ENCODE measurements at regions not wholly inside any gene's neighbourhood (a gene's known extent, or its start where the extent isn't known, plus 50 kb on each side); places are given as distances from the start of the nearest gene placed in this dataset.

DNA sequence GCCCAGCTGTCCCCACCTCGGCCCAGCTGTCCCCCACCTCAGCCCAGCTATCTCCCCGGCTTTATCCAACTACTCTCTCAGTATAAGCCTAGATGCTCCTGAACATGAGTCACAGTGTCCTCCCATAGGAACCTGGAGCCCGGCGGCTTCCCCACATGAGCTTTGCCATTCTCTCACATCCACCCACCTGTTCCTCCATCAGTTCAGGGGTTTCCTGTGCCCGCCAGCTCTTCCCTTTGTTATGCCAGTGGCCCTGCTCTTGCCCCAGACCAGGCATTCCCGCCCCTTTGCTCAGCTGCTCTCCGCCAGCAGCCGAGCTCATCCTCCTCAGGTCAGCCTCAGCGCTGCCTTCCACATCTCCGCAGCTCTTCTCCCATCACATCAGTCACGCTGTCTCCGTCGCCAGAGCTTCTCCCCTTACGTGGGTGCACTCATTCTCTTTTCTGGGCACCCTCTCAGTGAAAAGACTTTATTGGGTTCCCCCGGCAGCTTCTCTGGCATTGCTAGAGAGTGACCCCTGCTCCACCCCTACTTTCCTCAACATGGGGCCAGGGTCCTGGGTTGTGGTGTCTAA, 89.5 kb upstream of the CSF3R start:
- DNase-seq, result no peak

DNA sequence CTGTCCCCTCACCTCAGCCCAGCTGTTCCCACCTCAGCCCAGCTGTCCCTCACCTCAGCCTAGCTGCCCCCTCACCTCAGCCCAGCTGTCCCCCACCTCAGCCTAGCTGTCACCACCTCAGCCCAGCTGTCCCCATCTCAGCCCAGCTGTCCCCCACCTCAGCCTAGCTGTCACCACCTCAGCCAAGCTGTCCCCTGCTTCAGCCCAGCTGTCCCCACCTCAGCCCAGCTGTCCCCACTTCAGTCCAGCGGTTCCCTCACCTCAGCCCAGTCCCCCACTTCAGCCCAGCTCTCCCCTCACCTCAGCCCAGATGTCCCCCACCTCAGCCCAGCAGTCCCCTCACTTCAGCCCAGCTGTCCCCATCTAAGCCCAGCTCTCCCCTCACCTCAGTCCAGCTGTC, 88.4 kb upstream of the CSF3R start:
- no peak for DNase-seq

- no peak for DNase-seq
These were observed 87.9 kb upstream of the CSF3R start for GRCh38 chr1:36570478-36571060.

DNA sequence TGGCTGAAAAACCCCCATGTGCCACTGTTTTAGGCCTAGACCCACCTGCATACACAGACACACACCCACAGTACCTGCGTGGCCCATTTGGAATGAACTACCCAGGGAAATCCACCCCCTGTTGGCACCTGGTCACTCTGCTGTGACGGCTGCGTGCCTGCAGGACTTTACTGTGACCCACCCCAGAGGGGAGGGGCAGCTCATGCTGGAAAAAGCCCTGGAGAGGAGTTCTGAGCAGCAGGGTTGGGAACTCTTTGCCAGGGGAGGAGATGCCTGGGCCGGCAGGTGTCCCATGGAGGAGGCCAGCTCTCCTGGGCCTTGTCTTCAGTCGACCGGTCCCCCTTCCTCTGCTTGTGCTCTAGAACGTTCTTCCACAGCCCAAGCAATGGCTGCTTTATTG, 87.3 kb upstream of the CSF3R start:
- DNase-seq, result no peak

DNA sequence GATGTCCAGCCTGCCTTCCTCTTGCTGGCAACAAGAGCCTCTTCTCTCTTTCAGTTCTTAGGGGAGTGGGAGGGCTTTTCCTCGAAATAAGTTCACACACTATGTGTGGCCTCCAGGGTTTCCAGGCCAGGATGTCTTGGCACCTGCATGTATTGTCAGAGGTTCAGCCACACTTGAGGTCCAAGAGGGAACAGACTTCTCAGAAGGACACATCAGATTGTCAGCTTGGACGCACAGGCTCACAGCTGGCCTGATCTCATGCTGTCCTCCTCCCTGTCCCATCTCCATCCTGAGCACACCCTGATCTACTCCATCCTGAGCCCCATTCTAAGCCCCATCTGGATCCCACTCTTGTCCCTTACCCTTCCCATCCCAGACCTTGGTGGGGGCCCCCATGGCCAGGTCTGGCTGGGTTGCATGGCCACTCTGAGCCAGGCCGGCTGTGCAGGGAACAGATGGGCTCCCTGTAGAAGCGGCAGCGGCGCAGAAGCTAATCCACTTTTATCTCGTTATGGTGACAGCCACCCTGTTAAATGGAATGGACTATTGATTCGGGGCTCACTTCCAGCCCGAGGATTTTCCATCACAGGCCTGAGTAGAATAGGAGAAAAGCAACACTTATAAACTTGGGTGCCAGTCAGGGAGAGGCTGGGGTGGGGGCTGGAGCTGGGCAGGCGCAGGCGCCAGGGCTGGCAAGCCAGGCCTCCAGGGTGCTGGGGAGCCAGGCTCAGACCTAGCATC, 85.1 kb upstream of the CSF3R start:
- no peak for DNase-seq

DNA sequence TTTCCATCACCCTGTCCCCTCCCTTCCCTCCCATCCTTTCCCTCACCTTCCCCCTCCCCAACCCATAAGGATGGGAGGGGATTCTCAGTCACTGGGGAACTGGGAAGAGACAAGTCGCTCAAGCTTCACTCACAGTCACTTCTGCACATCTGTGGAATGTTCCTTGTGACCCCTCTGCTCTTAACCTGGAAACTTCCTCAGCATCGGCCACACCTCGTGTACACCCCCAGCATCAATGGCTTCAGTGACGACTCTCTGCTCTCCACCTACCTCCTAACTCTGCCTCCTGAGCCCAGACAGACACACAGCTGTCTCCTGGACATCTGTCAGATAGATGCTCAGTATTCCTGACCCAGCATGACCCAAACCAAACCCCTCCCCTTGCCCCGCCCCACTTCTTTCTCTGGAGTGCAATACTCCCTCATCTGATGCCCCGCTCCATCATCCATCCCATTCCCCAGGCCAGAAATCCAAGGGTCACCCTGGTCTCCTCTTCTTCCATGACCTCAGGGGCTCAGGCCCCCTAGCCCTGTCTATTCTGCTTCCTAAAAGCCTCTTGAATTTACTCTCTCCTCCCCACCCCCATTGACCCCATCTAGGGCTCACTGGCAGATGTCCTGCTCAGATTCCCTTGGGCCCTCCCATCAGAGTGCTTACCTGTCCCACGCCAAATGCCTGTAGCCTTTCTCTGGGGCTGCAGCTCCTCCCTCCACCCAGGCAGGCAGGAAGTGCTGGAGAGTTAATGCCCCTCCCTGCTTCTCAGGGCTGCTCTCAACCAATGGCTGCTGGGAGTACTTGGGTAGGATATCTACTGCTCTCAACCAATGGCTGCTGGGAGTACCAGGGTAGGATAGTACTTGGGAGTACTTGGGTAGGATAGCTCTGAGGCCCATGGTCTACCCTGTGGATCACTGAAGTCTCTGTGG, 83.1 kb upstream of the CSF3R start:
- no peak for DNase-seq

DNA sequence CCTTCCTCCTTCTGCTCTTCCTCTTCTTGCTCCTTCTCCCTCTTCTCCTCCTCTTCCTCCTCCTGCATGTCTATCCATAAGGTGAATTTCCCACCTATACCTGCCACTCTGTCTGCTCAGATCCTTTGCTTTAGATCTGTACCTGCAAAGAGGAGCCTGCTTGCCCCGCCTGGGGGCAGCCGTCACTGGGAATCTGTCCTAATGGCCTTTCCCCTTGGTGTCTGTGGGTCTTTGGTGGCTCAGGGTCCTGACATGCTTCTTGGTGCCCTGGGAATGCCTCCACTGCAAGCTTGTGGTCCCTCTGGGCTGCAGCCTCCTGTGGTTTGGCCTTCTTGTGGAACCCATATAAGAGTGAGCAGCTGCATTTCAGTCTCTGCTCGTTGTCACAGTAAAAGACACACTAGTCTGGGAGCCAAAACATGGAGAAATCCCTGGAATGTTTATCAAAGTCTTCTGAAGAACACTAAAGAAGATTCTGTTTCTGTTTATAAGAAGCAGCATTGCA, 79.5 kb upstream of the CSF3R start:
- no peak for DNase-seq

DNA sequence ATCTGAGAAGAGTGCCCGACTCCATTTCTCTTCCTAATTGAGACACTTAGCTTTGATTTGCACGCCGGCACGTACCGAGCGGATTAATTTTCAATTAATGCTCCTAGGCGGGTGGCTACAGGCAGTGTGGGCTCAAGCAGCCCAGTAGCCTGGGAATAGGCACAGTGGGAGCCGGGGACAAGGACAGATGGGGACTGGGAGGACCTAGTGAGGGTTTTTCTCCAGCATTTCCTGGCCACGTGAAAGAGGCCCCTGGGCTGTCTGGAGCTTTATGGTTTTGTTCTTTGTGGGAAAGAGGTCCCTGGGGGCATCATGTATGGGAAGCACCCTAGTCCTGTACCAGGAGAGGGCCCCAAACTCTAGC, 78.6 kb upstream of the CSF3R start:
- DNase-seq, result no peak

DNA sequence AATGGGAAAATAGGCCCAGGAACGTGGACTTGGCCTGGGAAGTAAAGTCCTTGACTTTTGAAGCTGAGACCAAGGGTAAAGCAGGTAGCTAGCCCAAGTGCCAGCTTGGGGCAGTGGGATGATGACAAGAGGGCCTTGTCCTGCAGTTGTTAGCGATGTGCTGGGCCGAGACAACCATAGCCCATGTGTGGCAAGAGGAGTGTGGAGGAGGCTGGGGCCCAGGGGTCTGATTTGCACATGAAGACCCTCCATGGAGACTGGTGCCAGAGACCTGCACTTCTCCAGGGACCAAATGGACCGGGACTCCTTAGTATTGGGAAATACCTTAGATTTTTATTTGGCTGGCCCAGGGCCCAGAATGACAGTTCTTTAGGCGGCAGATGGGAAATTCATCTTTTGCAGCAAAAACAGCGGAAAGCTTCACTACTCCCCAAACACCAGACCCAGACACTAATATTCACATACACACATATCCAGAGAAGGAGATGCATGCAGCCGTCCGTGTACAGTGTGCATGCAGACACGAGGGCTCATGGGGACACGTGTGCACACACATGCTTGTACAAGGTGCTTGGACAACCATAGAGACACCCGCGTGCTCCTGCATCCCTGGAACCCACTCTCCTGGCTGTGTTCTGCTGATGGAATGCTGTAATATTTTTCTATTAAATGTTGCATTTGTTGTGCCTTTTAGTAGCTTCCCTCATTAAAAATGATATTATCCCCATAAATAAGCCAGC, 78.1 kb upstream of the CSF3R start:
- no peak for DNase-seq

- no peak for DNase-seq
These were observed 77.5 kb upstream of the CSF3R start for GRCh38 chr1:36560177-36560576.

GRCh38 chr1:36559061-36559460, 76.3 kb upstream of the CSF3R start:
- DNase-seq, result no peak

DNA sequence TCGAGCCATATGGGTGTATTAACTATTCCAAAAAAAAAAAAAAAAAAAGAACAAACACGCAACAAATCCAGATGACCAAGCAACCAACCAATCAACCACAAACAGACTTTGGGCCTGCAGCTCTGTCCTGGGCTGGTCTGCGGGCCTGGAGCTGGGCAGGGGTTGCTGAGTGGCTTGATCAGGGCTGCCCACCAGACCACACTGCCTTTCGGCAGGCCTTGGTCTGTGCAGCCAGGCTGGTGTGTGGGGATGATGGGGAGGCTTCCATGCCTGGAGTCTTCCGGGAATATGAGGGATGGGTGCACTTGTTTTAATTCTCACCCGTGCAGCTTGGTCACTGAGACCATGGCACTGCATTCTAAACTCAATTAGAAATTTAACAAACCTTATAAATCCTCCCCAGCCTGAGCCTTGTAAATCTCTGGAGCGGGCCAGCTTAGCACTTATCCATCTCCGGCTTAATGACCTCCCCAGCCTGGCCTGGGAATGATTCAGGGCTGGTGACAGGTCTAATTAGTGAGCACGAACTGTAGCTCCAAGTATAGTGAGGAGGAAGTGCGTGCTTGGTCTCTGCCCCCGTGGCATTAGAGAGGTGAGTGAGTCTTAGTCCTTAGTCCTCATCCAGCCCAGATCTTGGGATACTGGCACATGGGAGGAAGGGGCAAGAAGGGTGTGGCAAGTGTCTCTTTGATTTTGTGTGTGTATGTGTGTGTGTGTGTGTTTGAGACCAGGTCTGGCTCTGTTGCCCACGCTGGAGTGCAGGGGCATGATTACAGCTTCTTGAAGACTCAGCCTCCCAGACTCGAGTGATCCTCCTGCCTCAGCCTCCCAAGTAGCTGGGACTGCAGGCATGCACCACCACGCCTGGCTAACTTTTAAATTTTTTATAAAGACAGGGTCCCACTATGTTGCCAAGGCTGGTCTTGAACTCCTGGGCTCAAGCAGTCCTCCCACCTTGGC, 74.6 kb upstream of the CSF3R start:
- DNase-seq, result no peak

DNA sequence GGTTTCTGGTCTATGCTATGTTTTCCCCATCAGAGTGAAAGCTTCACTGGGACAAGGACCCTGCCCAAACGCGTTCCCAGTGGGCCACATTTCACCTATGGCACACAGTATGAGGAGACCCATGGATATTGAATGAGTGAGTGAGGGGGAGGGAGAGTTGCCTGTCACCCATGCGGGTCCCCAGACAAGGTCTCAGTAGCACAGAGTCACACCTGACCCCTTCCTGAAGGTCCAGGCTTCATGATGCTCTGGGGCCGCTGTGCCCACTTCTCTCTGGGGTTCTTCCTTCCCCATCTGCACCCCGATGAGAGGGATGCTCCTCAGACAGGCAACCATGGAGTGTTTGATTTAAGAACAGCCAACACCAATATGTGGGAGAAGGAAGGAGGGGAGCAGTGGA, 72.3 kb upstream of the CSF3R start:
- no peak for DNase-seq

DNA sequence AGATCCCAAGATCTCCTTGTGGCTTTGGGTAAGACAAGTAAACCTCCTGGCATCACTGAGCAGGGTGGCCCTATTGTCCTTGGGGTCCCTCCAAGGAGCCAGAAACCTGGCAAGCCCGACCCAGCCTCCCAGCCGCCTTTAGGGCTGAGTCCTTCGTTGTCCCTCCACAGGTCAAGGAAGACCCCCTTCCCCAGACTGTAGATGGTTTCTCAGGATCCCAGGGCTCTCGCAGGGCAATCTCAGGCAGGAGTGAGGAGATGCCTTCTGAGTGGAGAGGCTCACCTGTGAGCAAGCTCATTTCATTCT, 71.6 kb upstream of the CSF3R start:
- DNase-seq, result no peak

GRCh38 chr1:36553591-36554322, 71.0 kb upstream of the CSF3R start:
- peak; percentile 84 for DNase-seq

- DNase-seq, result no peak
These were observed 60.3 kb upstream of the CSF3R start for GRCh38 chr1:36542962-36543515.

GRCh38 chr1:36542024-36542961, 59.6 kb upstream of the CSF3R start:
- DNase-seq, result no peak

- no peak for DNase-seq
These were observed 57.3 kb upstream of the CSF3R start for GRCh38 chr1:36540056-36540455.

- no peak for DNase-seq
These were observed 56.8 kb upstream of the CSF3R start for GRCh38 chr1:36539526-36539925.

Data from stimulated activated CD8-positive, alpha-beta memory T cell treated with anti-CD3 and anti-CD28 coated beads, Interleukin-4, amount 100 ng/mL, for 48 hours (primary cell).